GF-D8 (cell line): ENCODE measurements at regions not wholly inside any gene's neighbourhood (a gene's known extent, or its start where the extent isn't known, plus 50 kb on each side); places are given as distances from the start of the nearest gene placed in this dataset.

Experiments used
- DNase-seq: peaks from one replicate; lab custom pipeline; 2025; lab: John Stamatoyannopoulos, UW

GRCh38 chr10:83880252-83880791 lies 259.0 kb upstream of the GHITM start:
- DNase-seq, result no peak

GRCh38 chr10:83881661-83882060 lies 257.6 kb upstream of the GHITM start:
- DNase-seq, result no peak

- DNase-seq, result no peak
Observed at GRCh38 chr10:83886871-83887270, 252.4 kb upstream of the GHITM start.

- DNase-seq, result no peak
Observed at GRCh38 chr10:83892737-83893136, 246.6 kb upstream of the GHITM start.

- DNase-seq, result no peak
Observed at GRCh38 chr10:83896219-83896618, 243.1 kb upstream of the GHITM start.

- no peak for DNase-seq
Observed at GRCh38 chr10:83897626-83898025, 241.7 kb upstream of the GHITM start.

- no peak for DNase-seq
Observed at GRCh38 chr10:83908506-83908905, 230.8 kb upstream of the GHITM start.

GRCh38 chr10:83909001-83909400 lies 230.3 kb upstream of the GHITM start:
- DNase-seq, result no peak

- DNase-seq, result no peak
Observed at GRCh38 chr10:83915801-83916200, 223.5 kb upstream of the GHITM start.

- DNase-seq, result no peak
Observed at GRCh38 chr10:83917537-83918506, 221.5 kb upstream of the GHITM start.

GRCh38 chr10:83919187-83919586 lies 220.1 kb upstream of the GHITM start:
- no peak for DNase-seq

GRCh38 chr10:83921984-83922860 lies 217.1 kb upstream of the GHITM start:
- DNase-seq, result no peak

- DNase-seq, result no peak
Observed at GRCh38 chr10:83925133-83925532, 214.2 kb upstream of the GHITM start.

- no peak for DNase-seq
Observed at GRCh38 chr10:83926606-83927005, 212.7 kb upstream of the GHITM start.

GRCh38 chr10:83927166-83927565 lies 212.1 kb upstream of the GHITM start:
- no peak for DNase-seq

GRCh38 chr10:83929399-83929798 lies 209.9 kb upstream of the GHITM start:
- DNase-seq, result no peak

- no peak for DNase-seq
Observed at GRCh38 chr10:83931669-83932068, 207.6 kb upstream of the GHITM start.

- no peak for DNase-seq
Observed at GRCh38 chr10:83932245-83932644, 207.1 kb upstream of the GHITM start.

- DNase-seq, result no peak
Observed at GRCh38 chr10:83934062-83934461, 205.2 kb upstream of the GHITM start.

- no peak for DNase-seq
Observed at GRCh38 chr10:83934641-83935338, 204.5 kb upstream of the GHITM start.

GRCh38 chr10:83935339-83935736 lies 204.0 kb upstream of the GHITM start:
- no peak for DNase-seq

GRCh38 chr10:83935911-83936310 lies 203.4 kb upstream of the GHITM start:
- DNase-seq, result no peak
